Ishikawa (cell line): ENCODE measurements at regions not wholly inside any gene's neighbourhood (a gene's known extent, or its start where the extent isn't known, plus 50 kb on each side); places are given as distances from the start of the nearest gene placed in this dataset.

ENCODE experiments used
- CEBPB ChIP-seq: IDR thresholded peaks from 2 replicates; pipeline ENCODE4 v1.6.1; 2012
- CREB1 ChIP-seq: IDR thresholded peaks from 2 replicates; pipeline ENCODE4 v1.6.1; 2012; ENCODE audit warnings: low read depth
- EGR1 ChIP-seq: IDR thresholded peaks from 2 replicates; pipeline ENCODE4 v1.6.1; 2012
- EP300 ChIP-seq: IDR thresholded peaks from 2 replicates; pipeline ENCODE4 v1.6.1; 2012; ENCODE audit warnings: borderline replicate concordance
- FOXM1 ChIP-seq: IDR thresholded peaks from 2 replicates; pipeline ENCODE4 v1.6.1; 2012; ENCODE audit warnings: low read depth, borderline replicate concordance
- MAX ChIP-seq: IDR thresholded peaks from 2 replicates; pipeline ENCODE4 v1.6.1; 2012
- NFIC ChIP-seq: IDR thresholded peaks from 2 replicates; pipeline ENCODE4 v1.6.1; 2012
- RAD21 ChIP-seq: IDR thresholded peaks from 2 replicates; pipeline ENCODE4 v1.6.1; 2012; ENCODE audit warnings: low read depth
- REST ChIP-seq: IDR thresholded peaks from 2 replicates; pipeline ENCODE4 v1.6.1; 2012; ENCODE audit warnings: low read depth, mild to moderate bottlenecking
- TAF1 ChIP-seq: IDR thresholded peaks from 2 replicates; pipeline ENCODE4 v1.6.1; 2012; ENCODE audit warnings: low read depth, mild to moderate bottlenecking
- TCF12 ChIP-seq: IDR thresholded peaks from 2 replicates; pipeline ENCODE4 v1.6.1; 2012; ENCODE audit warnings: low read depth
- TEAD4 ChIP-seq: IDR thresholded peaks from 2 replicates; pipeline ENCODE4 v1.6.1; 2012
- USF1 ChIP-seq: IDR thresholded peaks from 2 replicates; pipeline ENCODE4 v1.6.1; 2012
- YY1 ChIP-seq: IDR thresholded peaks from 2 replicates; pipeline ENCODE4 v1.6.1; 2012; ENCODE audit warnings: low read depth
- ZBTB7A ChIP-seq: IDR thresholded peaks from 2 replicates; pipeline ENCODE4 v1.6.1; 2012; ENCODE audit warnings: low read depth

GRCh38 chr3:150307311-150308036, 100.6 kb upstream of the TSC22D2 start:
- TF ChIP-seq EGR1 (no peak), FOXM1 (no peak), NFIC (no peak), RAD21 (no peak), CREB1 (no peak), TCF12 (no peak), TEAD4 (no peak), CEBPB (no peak), EP300 (no peak), REST (no peak)

- TF ChIP-seq TCF12 (no peak), NFIC (no peak), EP300 (no peak), ZBTB7A (no peak), RAD21 (no peak), TAF1 (no peak), TEAD4 (no peak), CEBPB (no peak), YY1 (no peak), EGR1 (no peak), REST (no peak), FOXM1 (no peak), CREB1 (no peak)
Measured at GRCh38 chr3:150306906-150307305, 101.2 kb upstream of the TSC22D2 start.

GRCh38 chr3:150306083-150306482, 102.0 kb upstream of the TSC22D2 start:
- TF ChIP-seq MAX (no peak), EP300 (no peak), CREB1 (no peak), FOXM1 (no peak), NFIC (no peak), CEBPB (no peak), EGR1 (no peak)

- TF ChIP-seq RAD21: peak; percentile 68
- no peak for TF ChIP-seq TAF1
- TF ChIP-seq TCF12: no peak
Measured at GRCh38 chr3:150303768-150304167, 104.3 kb upstream of the TSC22D2 start.

- TF ChIP-seq MAX: no peak
- TF ChIP-seq ZBTB7A: no peak
- TF ChIP-seq NFIC: no peak
- TF ChIP-seq EGR1: no peak
- no peak for TF ChIP-seq CREB1
- TF ChIP-seq REST: no peak
- TF ChIP-seq FOXM1: no peak
- TF ChIP-seq CEBPB: no peak
- no peak for TF ChIP-seq USF1
- TF ChIP-seq TCF12: no peak
- TF ChIP-seq TEAD4: no peak
- TF ChIP-seq TAF1: no peak
Measured at GRCh38 chr3:150302246-150302645, 105.9 kb upstream of the TSC22D2 start.
